ENCODE measurements at regions not wholly inside any gene's neighbourhood (a gene's known extent, or its start where the extent isn't known, plus 50 kb on each side); places are given as distances from the start of the nearest gene placed in this dataset.
"Not testable (repeated sequence)": the region's sequence is repeated elsewhere in the genome, so short reads cannot be mapped to it uniquely, and the experiment has no call there.

DNA sequence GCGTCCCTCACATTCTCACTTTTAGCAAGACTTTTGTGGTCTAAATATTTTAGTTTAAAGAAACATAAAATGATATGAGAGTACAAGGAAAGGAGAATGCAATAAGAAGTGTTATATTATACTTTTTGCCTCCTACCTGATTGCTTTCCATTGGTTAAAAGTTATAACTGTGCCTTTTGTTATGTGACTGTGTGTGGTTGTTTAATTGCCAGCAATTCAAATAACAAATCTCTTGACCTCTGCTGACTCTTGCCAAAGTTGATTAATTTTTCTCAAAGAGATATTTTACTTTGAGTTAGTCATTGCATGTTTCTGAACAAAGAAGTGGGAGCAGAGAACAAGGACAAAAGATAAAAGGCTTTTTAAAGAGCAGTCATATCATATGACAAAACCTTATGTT, 599.5 kb downstream of the SUCLG1 start:
- no peak for DNase-seq

DNA sequence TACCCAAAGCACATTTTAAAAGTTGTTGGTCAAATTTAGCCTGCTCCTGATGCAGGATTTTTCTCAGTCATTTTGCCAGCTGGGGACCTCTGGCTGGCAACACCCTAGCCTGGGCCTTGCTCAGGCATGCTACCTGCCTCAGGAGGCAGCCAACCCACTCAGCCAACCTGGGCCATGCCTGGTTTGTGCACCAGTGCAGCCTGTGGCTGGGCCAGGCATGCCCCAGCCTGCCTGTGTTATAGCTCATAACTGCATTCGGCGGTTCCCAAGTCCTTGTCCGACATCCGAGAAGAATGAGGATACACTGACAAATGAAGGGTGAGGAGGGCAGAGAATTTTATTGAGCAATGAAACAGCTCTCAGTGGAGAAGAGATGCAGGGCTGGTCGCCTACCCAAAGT, 608.0 kb downstream of the SUCLG1 start:
- no peak for DNase-seq

DNA sequence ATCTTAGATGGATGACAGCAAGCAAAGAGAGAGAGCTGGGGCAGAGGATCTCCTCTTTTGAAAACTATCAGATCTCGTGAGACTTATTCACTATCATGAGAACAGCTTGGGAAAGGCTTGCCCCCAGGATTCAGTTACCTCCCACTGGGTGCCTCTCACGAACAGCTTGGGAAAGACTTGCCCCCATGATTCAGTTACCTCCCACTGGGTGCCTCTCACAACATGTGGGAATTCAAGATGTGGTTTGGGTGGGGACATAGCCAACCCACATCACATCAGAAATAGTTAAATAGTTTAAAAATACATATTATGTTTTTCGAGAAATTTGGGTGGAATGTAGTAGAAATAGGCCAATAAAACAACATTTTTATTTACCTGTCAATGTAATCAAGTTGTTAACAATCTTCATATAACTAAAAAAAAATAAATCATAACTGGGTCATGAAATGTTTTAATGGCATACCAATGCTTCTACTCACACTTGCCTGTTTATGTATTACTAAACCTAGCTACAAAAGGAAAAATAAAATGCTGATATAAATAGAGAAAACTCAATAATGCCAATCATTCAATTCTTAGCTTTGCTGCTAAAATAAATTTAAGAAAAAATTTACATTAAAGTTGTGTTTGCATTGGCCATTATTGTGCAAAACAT, 608.9 kb downstream of the SUCLG1 start:
- no peak for DNase-seq

DNA sequence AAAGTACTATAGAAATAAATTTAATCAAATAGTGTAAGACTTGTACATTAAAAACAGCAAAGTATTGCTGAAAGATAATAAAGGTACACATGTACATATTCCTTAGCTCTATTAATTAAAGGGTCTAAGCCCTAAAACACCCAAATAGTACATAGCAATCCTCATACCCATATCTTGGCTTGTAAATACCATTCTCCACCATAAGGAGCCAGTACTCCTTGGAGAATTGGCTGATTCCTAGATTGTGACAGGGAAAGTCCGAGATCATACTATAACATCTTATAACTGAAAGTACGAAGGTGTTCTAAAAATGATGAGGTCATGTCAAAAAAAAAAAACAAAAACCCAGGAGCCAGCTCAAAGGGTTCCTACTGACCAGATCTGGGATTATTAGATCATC, 614.6 kb downstream of the SUCLG1 start:
- DNase-seq, result no peak

DNA sequence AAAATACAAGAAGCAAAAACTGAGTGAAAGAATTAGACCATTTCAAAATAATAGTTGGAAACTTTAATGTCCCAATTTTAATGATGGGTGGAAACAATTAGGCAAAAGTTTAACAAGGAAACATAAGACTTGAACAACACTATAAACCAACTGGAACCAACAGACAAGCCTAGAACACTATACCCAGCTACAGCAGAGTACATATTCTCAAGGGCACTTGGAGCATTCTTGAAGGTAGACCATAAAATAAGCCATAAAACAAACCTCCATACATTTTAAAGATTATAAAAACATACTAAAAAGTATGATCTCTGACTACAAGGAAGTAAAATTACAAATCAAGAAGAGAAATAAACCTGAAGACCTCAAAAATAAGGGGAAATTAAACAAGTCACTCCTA, 616.7 kb downstream of the SUCLG1 start:
- DNase-seq, result no peak

DNA sequence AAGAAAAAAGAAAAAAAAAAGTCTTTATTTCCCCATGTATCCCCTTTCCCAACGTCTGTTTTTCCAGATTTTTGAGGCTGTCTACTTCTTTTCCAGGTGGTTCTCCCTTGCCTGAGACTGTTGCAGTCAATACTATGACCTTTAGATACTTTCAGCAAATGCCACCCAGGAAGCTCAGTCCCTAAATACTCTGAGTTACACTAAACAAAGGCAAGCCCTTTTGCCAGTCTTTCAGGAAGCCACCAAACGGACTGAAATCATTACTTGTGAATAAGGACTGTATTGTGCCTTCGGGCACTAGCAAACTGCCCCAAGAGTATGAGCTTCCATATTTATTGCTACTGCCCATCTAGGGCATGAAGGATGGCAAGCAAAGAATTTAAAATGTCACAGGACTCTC, 621.3 kb downstream of the SUCLG1 start:
- DNase-seq, result no peak

DNA sequence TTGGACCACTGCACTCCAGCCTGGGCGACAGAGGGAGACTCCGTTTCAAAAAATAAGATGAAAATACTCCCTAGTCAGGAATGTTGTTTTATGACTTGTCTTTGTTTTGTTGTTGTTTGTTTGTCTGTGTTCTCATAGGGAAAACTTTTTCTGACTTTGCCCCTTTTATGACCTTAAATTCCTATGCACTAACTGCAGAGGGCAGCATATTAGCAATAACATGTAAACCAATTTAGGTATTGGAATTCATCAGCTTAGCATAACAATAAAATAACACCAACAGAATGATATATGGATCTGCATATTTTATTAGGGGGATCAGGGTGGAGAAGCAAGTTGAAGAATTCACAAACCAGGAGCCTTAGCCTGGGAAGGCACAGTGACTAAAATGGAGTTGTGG, 631.5 kb downstream of the SUCLG1 start:
- no peak for DNase-seq

DNA sequence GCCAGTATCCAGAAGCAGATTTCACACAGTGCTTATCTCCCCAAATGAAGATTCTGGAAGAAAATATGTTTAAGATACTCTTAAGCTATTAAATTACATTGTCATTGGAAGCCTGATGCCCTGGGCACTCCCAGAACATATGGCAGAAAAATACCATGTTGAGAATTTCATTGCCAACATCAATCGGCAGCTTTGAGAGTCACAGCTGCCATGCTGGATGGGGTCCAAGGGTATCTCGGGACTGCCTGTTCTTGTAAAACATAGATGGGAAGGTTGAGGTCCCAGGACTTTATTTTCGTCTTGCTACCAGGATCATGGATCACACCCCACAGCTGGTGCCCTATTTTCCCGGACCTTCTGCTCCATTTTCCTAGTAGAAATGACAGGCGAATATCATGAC, 632.5 kb downstream of the SUCLG1 start:
- no peak for DNase-seq

DNA sequence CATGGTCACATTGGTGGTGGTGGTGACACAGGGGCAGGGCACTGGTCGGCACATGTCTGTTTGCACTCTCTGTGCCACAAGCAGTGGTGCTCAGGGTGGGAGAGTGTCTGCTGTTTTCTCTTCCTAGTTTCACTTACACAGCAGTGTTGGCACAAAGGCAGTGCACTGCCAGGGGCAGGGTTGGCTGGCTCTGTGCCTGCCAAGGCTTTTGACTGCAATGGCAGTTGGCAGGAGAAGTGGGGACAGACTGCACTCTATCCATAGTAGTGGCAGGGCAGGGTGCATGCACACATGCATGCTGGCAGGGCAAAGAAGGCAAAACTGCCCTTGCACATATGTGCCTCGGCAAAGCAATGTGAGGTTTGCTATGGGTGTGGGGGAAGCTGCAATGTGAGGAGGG, 635.9 kb downstream of the SUCLG1 start:
- no peak for DNase-seq

DNA sequence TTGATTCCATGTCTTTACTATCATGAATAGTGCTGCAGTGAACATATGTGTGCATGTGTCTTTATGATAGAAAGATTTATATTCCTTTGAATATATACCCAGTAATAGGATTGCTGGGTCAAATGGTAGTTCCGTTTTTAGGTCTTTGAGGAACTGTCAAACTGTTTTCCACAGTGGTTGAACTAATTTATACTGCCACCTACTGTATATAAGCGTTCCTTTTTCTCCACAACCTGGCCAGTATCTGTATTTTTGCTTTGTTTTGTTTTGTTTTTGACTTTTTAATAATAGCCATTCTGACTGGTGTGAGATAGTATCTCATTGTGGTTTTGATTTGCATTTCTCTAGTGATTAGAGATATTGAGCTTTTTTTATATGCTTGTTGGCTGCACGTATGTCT, 641.6 kb downstream of the SUCLG1 start:
- no peak for DNase-seq

DNA sequence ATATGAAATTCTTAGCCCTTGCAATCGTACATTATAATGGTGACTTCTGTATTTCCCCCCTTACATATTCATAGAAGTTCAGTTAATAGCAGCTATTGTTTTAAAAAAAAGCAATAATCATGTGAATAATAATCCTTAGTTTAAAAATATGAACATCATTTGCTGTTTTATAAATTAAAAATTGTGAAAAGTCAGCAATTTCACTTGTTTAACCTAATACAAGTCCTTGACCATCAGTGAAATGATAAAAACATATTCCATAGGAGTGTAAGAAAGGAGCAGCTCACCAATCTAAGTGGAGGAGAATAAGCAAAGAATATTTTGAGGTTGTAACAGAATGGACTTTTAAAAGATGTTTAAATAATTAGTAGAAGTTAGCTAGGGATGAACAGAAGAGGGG, 650.2 kb downstream of the SUCLG1 start:
- no peak for DNase-seq

DNA sequence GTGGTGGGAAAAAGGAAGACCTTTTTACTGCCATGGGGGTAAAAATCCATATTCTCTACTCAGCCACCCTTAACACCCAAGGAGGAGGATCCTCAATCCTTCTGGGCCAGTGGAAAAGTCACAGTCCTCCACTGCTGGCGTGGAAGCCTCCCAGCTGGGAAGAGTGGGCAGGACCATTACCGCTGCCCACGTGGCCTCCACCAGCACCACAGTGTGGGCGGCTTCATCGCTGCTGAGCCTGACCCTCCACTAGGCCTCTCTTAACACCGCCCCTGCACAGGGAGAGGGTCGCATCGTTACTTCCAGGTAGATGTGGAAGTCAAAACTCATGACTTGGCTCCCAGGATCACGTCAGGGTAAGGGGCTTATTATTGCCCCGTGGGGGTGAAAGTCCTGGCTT, 656.5 kb downstream of the SUCLG1 start:
- no peak for DNase-seq

DNA sequence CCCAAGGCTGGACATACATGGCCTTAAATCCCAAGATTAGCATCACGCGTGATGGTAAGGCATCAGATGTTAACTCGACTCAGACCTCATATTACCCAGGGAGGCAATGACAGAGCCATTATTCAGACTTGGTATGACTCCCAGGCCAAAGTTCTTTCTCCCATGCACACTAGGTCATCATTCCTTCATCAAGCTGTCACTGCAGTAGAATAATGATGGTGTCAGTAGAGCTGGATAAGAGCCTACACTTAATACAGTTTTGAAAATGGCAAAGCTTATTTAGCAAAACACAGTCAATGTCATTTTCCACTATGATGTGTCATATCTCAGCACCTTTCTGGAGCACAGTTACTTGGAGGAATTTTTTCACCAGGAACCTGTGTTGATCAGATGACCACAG, 663.3 kb downstream of the SUCLG1 start:
- no peak for DNase-seq

DNA sequence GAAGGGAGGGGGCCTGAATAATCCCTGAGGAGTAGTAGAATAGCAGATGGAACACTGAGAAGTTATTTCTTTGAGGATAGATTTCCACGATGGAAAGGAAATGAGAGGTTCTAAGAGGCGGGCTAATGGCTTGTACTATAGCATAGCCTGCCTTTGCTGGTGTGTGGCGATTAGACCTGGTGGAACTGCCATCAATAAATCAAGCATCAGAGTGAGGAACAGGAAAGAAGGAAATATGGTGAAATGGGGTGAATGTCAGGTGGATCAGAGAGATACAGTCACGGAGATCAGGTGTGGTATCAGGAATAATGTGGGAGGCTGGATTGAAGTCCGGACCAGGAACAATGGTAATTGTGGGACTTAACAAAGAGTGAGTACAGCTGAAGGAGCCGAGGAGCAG, 668.6 kb downstream of the SUCLG1 start:
- DNase-seq, result not testable (repeated sequence)

DNA sequence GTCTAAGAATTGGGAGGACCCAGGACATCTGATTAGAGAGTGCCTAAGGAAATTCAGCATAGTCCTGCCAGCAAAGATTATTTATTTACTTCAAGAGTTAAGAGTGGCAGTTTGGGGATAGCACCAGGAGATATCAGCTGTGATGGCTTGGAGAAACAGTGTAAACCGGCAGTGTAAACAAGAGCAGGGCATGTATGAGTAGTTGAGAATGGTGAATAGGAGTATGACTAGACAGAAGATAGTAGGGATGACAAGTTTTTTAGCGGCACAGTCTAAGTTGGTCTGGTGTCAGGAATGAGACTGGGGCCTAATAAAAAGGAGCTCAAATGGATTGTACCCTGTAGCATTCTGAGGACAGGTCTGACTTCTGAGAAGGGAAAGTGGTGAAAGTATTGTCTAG, 669.4 kb downstream of the SUCLG1 start:
- not testable (repeated sequence) for DNase-seq

DNA sequence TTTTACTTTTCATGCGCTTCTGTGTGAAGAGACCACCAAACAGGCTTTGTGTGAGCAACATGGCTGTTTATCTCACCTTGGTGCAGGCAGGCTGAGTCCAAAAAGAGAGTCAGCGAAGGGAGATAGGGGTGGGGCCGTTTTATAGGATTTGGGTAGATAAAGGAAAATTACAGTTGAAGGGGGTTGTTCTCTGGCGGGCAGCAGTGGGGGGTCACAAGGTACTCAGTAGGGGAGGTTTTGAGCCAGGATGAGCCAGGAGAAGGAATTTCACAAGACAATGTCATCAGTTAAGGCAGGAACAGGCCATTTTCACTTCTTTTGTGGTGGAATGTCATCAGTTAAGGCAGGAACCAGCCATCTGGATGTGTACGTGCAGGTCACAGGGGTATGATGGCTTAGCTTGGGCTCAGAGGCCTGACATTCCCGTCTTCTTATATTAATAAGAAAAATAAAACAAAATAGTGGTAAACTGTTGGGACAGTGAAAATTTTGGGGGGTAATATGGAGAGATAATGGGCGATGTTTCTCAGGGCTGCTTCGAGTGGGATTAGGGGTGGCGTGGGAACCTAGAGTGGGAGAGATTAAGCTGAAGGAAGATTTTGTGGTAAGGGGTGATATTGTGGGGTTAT, 670.0 kb downstream of the SUCLG1 start:
- DNase-seq, result not testable (repeated sequence)

DNA sequence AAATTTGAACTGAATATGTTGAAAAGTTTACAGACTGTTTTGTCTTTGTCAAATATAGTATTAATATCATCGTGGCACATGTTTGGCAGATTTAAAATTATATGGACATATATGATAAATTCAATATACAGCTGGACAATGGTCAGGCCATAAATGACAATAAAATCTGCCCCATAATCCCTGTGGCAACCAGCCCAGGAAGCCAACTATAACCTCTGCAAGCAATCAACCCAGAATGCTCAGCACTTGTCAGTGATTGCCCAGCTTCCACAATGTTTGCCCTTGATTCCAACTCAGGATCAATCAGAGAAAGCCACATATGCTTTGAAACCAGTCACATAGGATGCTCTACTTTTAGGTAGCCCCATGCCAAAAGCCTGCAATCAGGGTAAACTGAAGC, 671.9 kb downstream of the SUCLG1 start:
- no peak for DNase-seq

DNA sequence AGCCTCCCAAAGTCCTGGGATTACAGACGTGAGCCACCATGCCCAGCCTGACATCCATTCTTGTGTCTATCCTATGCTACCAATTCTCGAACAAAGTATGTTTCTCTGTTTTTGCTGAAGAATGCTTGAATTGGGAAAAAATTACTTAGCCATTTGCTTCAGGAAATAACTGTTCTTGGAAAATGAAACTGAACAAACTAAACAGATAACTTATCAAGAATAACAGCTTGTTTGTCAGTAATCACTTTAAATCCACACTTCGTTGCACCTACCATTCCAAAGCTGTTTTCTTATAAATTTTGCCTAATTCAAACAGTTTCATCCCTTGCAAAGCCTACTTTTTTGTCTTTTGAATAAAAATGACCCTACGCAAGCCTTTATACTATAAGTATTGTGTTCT, 672.9 kb downstream of the SUCLG1 start:
- no peak for DNase-seq

DNA sequence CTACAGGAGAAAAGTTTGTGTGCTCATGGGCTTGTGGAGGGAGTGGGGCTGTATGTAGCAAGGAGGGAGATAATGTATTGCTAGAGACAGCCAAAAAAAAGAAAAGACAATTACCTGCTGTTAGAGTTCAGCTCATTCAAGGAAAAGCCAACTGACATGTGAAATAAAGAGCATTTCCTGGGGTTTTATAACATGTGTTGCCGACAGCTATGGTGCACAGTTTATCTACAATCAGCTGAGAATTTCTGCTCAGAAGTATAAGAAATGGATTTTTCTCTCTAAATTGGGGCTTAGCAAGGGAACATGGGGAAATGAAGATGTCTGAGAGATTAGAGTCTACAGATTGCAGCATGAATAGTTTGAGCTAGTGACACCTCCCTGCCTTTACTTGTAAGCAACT, 674.1 kb downstream of the SUCLG1 start:
- no peak for DNase-seq

DNA sequence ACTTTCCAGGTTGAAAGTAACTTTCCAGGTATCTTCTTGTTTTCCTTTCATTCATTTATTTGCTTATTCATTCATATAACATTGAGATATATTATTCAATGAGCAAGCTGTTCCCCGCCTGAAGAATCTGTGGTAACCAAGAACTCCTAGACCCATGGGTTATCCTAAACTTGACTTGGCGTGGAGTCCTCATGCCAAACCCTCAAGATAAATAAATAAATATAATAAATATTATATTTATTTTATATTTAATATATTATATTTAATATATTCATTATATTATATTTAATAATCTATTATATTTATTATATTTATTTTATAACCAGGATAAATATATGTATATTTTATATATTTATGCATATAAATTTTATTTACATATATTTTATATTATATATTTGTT, 674.8 kb downstream of the SUCLG1 start:
- no peak for DNase-seq

DNA sequence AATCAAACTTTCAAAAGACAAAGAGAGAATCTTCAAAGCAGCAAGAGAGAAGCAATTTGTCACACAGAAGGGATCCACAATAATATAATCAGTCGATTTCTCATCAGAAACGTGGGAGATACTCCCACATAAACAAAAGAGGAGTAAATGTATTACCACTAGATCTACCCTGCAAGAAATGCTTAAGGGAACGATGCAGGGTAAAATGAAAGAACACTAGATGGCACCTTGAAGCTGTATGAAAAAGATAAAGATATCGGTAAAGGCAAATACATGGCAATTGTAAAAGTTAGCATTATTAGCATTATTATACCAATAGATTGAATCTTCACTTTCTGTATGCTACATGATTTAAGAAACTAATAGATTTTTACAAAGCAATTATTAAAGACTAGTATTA, 677.0 kb downstream of the SUCLG1 start:
- no peak for DNase-seq

DNA sequence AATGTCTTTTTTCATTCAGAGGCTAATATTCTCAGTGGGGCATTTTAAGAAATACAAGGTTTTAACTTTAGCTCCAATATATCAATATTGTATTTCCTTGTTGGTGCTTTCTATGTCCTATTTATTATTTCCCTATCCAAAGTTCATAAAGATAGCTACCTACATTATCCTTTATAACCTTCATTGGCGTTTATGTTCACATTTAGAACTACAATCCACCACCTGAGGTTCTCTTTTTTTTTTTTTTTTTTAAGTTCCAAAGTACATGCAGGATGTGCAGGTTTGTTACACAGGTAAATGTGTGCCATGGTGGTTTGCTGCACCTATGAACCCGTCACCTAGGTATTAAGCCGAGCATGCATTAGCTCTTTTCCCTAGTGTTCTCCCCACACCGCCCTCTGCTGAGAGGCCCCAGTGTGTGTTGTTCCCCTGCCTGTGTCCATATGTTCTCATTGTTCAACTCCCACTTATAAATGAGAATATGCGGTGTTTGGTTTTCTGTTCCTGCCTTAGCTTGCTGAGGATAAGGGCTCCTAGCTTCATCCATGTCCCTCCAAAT, 694.6 kb downstream of the SUCLG1 start:
- DNase-seq, result no peak

DNA sequence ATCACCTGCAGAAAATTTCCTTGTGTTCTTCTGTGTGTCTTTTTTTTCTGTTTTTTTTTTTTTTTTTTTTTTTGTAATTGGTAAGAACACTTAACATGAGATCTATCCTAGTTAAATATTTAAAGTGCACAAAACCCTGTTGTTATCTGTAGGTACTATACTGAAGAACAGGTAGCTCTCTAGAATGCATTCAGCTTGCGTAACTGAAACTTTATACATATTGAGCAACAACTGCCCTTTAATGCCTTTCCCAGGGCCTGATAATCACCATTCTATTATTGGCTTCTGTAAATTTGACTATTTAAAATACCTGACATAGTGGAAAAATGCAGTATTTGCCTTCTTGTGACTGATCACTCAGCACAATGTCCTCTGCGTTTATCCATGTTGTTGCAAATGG, 701.8 kb downstream of the SUCLG1 start:
- no peak for DNase-seq

DNA sequence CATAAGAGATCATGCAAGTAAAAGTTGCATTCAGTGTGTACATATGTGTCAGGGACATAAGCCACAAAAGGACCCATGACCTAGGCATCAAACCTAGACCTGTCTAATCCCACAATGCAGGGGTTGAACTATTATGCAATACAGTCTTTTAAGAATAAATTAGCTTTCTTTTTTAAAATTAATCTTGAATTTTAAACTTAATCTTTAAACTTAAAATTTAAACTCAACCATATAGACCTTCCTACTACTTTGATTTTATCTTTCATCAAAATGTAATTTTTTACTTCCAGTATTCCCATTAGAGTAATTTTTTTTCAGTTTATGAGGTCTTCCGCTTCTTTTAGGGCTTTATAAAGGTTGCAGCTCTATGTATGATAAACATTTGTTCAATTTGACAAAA, 702.9 kb downstream of the SUCLG1 start:
- no peak for DNase-seq

DNA sequence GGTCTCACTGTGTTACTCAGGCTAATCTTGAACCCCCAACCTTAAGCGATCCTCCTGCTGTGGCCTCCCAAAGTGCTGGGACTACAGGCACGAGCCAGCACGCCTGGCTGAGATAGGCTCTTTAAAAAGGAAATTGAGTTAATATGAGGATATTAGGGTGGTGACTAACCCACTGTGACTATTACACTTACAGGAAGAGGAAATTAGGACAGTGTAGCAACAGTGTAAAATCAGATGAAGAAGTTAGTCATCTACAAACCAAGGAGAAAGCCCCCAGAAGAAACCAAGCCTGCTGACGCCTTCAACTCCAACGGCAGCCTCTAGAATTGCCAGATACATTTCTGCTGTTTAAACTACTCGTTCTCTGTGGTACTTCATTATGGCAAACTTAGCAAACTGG, 711.9 kb downstream of the SUCLG1 start:
- no peak for DNase-seq
